OCI-LY3 (cell line): ENCODE measurements at regions not wholly inside any gene's neighbourhood (a gene's known extent, or its start where the extent isn't known, plus 50 kb on each side); places are given as distances from the start of the nearest gene placed in this dataset.

Experiments
- CTCF ChIP-seq: fragments of 200-600, 300-600 bp; sonication (generic); IDR thresholded peaks from 2 replicates; pipeline ENCODE4 v1.5.1; 2014; ENCODE audit warnings: antibody characterized with exemption, low read length, low read depth
- EZH2phosphoT487 ChIP-seq: fragments of 200-600 bp; shearing (Covaris generic); IDR thresholded peaks from 2 replicates; pipeline ENCODE4 v1.6.1; 2018; ENCODE audit warnings: antibody characterized with exemption, mixed run types, low read depth

- no peak for TF ChIP-seq CTCF
- TF ChIP-seq EZH2phosphoT487 = no peak
These were observed 73.8 kb upstream of the HNF1B start for GRCh38 chr17:37818689-37819088.
